HL-60 (cell line): ENCODE measurements at regions not wholly inside any gene's neighbourhood (a gene's known extent, or its start where the extent isn't known, plus 50 kb on each side); places are given as distances from the start of the nearest gene placed in this dataset.

ENCODE experiments used
- GABPA ChIP-seq: IDR thresholded peaks from 2 replicates; pipeline ENCODE4 v1.6.1; 2012; ENCODE audit warnings: low read depth
- POLR2AphosphoS5 ChIP-seq: IDR thresholded peaks from 2 replicates; pipeline ENCODE4 v1.6.1; 2012; ENCODE audit warnings: low read depth
- TF ChIP-seq, protein P1 (sequence below): IDR thresholded peaks from one replicate; pipeline ENCODE4 v1.5.1; 2011; ENCODE audit warnings: low read length, control low read depth, inconsistent platforms; ENCODE audit not compliant: insufficient read depth

- TF ChIP-seq, protein P1, sequence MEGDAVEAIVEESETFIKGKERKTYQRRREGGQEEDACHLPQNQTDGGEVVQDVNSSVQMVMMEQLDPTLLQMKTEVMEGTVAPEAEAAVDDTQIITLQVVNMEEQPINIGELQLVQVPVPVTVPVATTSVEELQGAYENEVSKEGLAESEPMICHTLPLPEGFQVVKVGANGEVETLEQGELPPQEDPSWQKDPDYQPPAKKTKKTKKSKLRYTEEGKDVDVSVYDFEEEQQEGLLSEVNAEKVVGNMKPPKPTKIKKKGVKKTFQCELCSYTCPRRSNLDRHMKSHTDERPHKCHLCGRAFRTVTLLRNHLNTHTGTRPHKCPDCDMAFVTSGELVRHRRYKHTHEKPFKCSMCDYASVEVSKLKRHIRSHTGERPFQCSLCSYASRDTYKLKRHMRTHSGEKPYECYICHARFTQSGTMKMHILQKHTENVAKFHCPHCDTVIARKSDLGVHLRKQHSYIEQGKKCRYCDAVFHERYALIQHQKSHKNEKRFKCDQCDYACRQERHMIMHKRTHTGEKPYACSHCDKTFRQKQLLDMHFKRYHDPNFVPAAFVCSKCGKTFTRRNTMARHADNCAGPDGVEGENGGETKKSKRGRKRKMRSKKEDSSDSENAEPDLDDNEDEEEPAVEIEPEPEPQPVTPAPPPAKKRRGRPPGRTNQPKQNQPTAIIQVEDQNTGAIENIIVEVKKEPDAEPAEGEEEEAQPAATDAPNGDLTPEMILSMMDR, result no peak
- TF ChIP-seq POLR2AphosphoS5 (no peak), GABPA (no peak)
Observed at GRCh38 chr10:33102071-33102470, 144.0 kb upstream of the ITGB1 start.
